ENCODE measurements at regions not wholly inside any gene's neighbourhood (a gene's known extent, or its start where the extent isn't known, plus 50 kb on each side); places are given as distances from the start of the nearest gene placed in this dataset.

DNA sequence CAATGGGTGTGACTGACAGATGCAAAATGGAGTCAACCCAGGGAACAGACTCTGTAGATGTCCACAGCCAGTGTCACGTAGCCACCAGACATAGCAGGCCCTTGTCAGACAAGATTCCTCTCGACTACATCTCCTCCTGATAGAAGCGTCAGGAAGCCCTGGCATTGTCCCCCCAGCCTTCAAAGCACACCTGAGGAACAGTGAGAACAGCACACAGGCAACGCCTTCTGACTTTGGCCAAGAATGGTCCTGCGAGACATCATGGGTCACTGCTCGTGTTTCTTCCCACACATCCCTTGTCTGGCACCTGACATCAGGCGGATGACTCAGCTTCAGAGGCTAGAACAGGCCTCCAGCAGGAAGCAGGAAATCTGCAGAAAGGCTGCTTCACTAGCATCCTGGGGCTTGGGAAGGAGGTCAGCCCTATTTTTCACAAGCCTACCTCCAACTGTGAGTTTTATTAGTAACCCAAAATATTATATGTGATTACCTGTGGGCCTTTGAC is 52.8 kb upstream of the GPR26 start:
- H3K4me1 ChIP-seq (replicated peaks in 1 of 2; ENCODE audit: control insufficient read depth in 2 of 2, insufficient read depth in 2 of 2, low read length in 2 of 2): no peaks in the 10 kb centered on the region
- in situ Hi-C loops (cut with MboI) (no loop called here), intact Hi-C loops (cut with micrococcal nuclease) (no loop called here)
- FAIRE-seq (no peak), DNase-seq (ENCODE audit: extremely low read depth in 1 of 4, low spot score in 3 of 4) (no peak), ATAC-seq (no peak)
- H2AFZ ChIP-seq (ENCODE audit: low read depth, low read length): no peak overlapping the region
- H3K9me1 ChIP-seq (ENCODE audit: control insufficient read depth, insufficient read depth, low read length): no peaks in the 10 kb centered on the region
- no peak overlapping the region for H3K4me2 ChIP-seq (ENCODE audit: insufficient read depth, low read length)
- no peak for TF ChIP-seq ZNF778 (CRISPR knock-in tag; IDR thresholded peaks at IDR 0.05)
- TF ChIP-seq SMAD2 (IDR thresholded peaks at IDR 0.05; ENCODE audit: low read depth, low read length): no peak
- TF ChIP-seq NR2C2 (CRISPR knock-in tag; IDR thresholded peaks at IDR 0.05): no peak
- TF ChIP-seq NR2C2 (tag; IDR thresholded peaks at IDR 0.05): no peak
- TF ChIP-seq YY1 (IDR thresholded peaks at IDR 0.05; ENCODE audit: borderline replicate concordance in 1 of 3, control insufficient read depth in 1 of 3, extremely low read depth in 1 of 3, insufficient read depth in 3 of 3, insufficient read length in 1 of 3, insufficient replicate concordance in 2 of 3, low read depth in 1 of 3, low read length in 2 of 3): no peak
- TF ChIP-seq ATF3 (IDR thresholded peaks at IDR 0.05): no peak
- no peak for TF ChIP-seq ATF3 (CRISPR knock-in tag; conservative IDR thresholded peaks at IDR 0.05)
- no peak for TF ChIP-seq MTF1 (CRISPR knock-in tag; IDR thresholded peaks at IDR 0.05; ENCODE audit: borderline replicate concordance)
- no peak for TF ChIP-seq ZNF318 (IDR thresholded peaks at IDR 0.05; ENCODE audit: borderline replicate concordance in 1 of 2, low read depth in 1 of 2)
- TF ChIP-seq RBBP5 (IDR thresholded peaks at IDR 0.05; ENCODE audit: borderline replicate concordance, insufficient read depth, low read length, poor library complexity, severe bottlenecking): no peak
- no peak for TF ChIP-seq HEY1 (CRISPR knock-in tag; IDR thresholded peaks at IDR 0.05; ENCODE audit: borderline replicate concordance)
- POLR2A ChIA-PET: no interaction called here
- H3K4me3 ChIP-seq: no peak overlapping the region
- no peak overlapping the region for H3K9ac ChIP-seq (ENCODE audit: insufficient read depth in 1 of 2, low read depth in 2 of 2, low read length in 2 of 2)
- 2% methylated on average over 7 of the region's 7 CpGs for WGBS (ENCODE audit: insufficient coverage, low coverage, missing lambda C conversion rate)
- H3K36me3 ChIP-seq (ENCODE audit: control insufficient read depth, insufficient read depth, low read length): no peaks in the 10 kb centered on the region
- H3K9me3 ChIP-seq (replicated peaks; ENCODE audit: control insufficient read depth, insufficient read depth, low read depth, low read length): no peaks in the 10 kb centered on the region
- H3K27ac ChIP-seq (ENCODE audit: extremely low read depth, low read depth, low read length): no peak overlapping the region
- H3K79me2 ChIP-seq (ENCODE audit: control insufficient read depth, insufficient read depth, low read length): no peaks in the 10 kb centered on the region
- no peaks in the 10 kb centered on the region for H4K20me1 ChIP-seq (replicated peaks; ENCODE audit: control insufficient read depth, insufficient read depth, low read length)
- no TSS peak for BruUV-seq (replicated peaks)
- CTCF ChIA-PET (ENCODE audit: low intra/inter-chr PET ratio): no interaction called here
- no peaks in the 10 kb centered on the region for H3K27me3 ChIP-seq (ENCODE audit: control insufficient read depth in 2 of 2, insufficient read depth in 2 of 2, low read length in 2 of 2)
